ENCODE measurements at regions not wholly inside any gene's neighbourhood (a gene's known extent, or its start where the extent isn't known, plus 50 kb on each side); places are given as distances from the start of the nearest gene placed in this dataset.
A peak's percentile ranks its signal among the peaks of the same experiment; 100 is the strongest.

DNA sequence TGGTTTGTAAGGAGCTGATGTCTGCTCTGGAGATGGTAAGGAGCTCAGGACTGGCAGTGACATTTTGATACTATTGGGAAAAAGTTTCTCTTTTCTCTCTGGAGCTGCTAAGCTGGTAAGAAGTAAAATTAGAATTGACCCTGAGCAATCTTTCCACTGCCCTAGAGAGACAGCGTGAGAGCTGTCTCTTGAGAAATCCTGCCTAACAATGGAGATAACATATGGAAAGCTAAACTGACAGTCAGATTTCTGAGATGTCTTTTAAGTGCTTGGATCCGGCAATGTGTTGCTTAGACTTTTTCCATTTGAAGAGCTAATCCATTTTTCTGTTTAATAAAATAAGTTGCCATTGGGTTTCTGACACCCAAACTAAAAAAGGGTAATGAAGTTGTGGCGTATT lies 302.4 kb downstream of the KCNS3 start:
- no peaks in the 10 kb centered on the region for H3K27me3 Mint-ChIP-seq (ENCODE audit: low read depth)
- H3K4me1 Mint-ChIP-seq = peaks cover 17% of the 10 kb centered on the region
- H3K9me3 Mint-ChIP-seq = no peaks in the 10 kb centered on the region
- no peaks in the 10 kb centered on the region for H3K36me3 Mint-ChIP-seq (ENCODE audit: low read depth)
- no peak overlapping the region for H3K4me3 Mint-ChIP-seq
- TF ChIP-seq, protein P1, sequence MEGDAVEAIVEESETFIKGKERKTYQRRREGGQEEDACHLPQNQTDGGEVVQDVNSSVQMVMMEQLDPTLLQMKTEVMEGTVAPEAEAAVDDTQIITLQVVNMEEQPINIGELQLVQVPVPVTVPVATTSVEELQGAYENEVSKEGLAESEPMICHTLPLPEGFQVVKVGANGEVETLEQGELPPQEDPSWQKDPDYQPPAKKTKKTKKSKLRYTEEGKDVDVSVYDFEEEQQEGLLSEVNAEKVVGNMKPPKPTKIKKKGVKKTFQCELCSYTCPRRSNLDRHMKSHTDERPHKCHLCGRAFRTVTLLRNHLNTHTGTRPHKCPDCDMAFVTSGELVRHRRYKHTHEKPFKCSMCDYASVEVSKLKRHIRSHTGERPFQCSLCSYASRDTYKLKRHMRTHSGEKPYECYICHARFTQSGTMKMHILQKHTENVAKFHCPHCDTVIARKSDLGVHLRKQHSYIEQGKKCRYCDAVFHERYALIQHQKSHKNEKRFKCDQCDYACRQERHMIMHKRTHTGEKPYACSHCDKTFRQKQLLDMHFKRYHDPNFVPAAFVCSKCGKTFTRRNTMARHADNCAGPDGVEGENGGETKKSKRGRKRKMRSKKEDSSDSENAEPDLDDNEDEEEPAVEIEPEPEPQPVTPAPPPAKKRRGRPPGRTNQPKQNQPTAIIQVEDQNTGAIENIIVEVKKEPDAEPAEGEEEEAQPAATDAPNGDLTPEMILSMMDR (IDR thresholded peaks at IDR 0.05; ENCODE audit: unreplicated experiment in 3 of 3) = no peak
- H3K27ac Mint-ChIP-seq = no peak overlapping the region

DNA sequence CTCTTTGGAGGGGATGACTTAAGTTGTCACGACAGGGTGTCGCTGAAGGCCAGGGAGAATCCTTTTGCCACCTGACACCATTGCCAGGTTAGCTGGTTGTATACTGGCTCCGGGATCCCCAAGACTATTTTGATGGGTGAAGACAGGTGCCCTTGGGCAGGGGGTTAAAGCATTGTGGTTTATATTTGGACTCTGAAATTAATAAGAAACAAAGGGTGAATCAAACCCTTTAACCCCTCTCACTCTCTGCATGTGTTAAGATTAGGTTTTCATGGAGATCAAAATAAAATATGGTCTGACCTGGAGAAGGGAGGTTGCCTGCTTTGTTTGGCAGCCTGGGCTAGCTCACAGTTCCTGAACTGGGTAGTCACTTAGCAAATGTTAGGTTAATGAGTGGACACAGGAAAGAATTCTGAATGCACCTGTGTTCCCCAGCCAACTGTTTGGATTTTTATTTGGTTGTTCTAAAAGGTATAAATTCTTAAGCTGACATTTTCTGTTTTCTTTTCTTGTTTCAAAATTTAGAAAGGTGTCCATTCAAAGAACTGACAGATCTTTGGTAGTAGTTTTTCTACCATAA lies 301.7 kb downstream of the KCNS3 start:
- TF ChIP-seq, protein P1 (IDR thresholded peaks at IDR 0.05; ENCODE audit: unreplicated experiment in 3 of 3) = no peak
- Mint-ChIP-seq H3K4me1 (peaks cover 17% of the 10 kb centered on the region), H3K4me3 (no peak overlapping the region), H3K36me3 (ENCODE audit: low read depth) (no peaks in the 10 kb centered on the region), H3K9me3 (no peaks in the 10 kb centered on the region), H3K27ac (peak overlapping the region in 2 of 3 experiments; percentile 10 to 42), H3K27me3 (ENCODE audit: low read depth) (no peaks in the 10 kb centered on the region)

DNA sequence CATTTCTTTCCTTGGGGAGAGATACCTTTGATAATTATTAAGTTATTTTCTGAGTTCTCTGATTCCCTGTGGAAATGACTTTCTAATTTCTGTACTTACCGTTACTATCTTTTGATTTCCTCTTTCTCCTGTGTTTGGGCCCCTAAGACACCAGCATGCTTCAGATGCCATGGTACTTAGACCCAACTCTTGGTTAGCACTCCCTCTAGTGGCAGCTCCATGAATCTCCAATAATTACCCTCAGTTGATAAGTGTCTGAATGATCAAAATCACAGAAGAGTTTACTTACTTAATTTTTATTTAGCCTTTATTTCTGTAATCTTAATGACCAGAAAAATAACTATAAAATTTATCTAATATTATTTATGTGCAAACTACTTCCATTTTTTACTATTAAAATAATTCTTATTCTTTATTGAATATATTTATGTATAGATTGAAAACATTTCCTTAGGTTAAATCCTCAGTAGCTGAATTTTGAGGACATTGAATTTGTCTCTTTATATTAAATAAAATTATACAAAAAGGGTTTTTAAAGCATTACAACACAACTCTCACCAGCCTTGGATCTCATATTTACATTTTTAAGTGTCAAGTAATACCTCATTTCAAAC lies 300.4 kb downstream of the KCNS3 start:
- Mint-ChIP-seq H3K9me3 (no peaks in the 10 kb centered on the region), H3K4me3 (no peak overlapping the region), H3K36me3 (ENCODE audit: low read depth) (no peaks in the 10 kb centered on the region), H3K4me1 (peaks cover 17% of the 10 kb centered on the region), H3K27me3 (ENCODE audit: low read depth) (no peaks in the 10 kb centered on the region), H3K27ac (no peak overlapping the region)
- TF ChIP-seq, protein P1 (IDR thresholded peaks at IDR 0.05; ENCODE audit: unreplicated experiment in 3 of 3) = peak; percentile 62 to 87 (median 68)

DNA sequence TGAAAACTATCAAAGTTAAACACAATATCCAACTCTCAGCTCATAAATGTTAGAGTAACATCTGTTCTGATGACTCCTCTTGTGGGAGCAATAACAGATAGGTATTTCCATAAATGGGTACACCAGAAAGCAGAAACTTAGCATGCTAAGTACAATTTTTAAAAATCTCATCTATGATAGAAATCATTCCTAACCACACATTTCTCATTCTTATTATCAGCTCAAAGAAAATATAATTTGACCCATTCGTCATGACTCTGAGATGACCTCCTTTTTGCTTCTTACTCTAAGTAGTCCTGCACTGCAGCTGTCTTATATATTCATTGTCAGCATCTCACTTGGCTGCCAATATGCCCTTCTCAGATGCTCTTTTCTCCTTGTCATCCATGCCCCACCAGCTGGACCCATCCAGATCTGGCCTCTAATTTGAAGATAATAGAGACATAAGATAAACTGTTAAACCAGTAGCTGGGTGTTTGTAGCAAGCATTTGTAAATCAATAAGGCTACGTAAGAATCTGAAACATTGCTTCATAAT lies 298.3 kb downstream of the KCNS3 start:
- no peaks in the 10 kb centered on the region for H3K36me3 Mint-ChIP-seq (ENCODE audit: low read depth)
- H3K4me3 Mint-ChIP-seq = no peak overlapping the region
- H3K27me3 Mint-ChIP-seq (ENCODE audit: low read depth) = no peaks in the 10 kb centered on the region
- H3K27ac Mint-ChIP-seq = no peak overlapping the region
- TF ChIP-seq, protein P1 (IDR thresholded peaks at IDR 0.05; ENCODE audit: unreplicated experiment in 3 of 3) = no peak
- peaks cover 17% of the 10 kb centered on the region for H3K4me1 Mint-ChIP-seq
- no peaks in the 10 kb centered on the region for H3K9me3 Mint-ChIP-seq

DNA sequence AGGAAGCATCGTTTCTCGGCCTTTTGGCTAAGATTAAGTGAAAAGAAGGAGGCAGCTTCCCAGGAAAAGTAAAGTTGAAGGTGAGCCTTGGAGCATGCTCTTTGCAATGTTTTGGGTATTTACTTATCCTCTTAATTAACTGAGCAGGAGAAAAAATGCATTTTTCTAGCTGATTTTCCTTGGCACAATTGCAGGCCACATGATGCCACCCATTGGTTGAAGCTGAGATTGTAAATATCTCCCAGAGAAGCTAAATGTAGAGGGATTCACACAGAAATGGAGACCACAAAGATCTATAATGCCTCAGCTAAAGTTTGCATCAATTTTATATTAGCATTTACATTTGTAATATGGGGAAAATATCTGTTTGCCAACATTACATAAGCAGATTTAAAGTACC lies 294.1 kb downstream of the KCNS3 start:
- Mint-ChIP-seq H3K27me3 (ENCODE audit: low read depth) (no peaks in the 10 kb centered on the region), H3K4me3 (no peak overlapping the region), H3K9me3 (no peaks in the 10 kb centered on the region), H3K36me3 (ENCODE audit: low read depth) (no peaks in the 10 kb centered on the region), H3K27ac (no peak overlapping the region), H3K4me1 (peaks cover 4% of the 10 kb centered on the region)
- TF ChIP-seq, protein P1 (IDR thresholded peaks at IDR 0.05; ENCODE audit: unreplicated experiment in 3 of 3) = no peak
